ENCODE measurements at regions not wholly inside any gene's neighbourhood (a gene's known extent, or its start where the extent isn't known, plus 50 kb on each side); places are given as distances from the start of the nearest gene placed in this dataset.

DNA sequence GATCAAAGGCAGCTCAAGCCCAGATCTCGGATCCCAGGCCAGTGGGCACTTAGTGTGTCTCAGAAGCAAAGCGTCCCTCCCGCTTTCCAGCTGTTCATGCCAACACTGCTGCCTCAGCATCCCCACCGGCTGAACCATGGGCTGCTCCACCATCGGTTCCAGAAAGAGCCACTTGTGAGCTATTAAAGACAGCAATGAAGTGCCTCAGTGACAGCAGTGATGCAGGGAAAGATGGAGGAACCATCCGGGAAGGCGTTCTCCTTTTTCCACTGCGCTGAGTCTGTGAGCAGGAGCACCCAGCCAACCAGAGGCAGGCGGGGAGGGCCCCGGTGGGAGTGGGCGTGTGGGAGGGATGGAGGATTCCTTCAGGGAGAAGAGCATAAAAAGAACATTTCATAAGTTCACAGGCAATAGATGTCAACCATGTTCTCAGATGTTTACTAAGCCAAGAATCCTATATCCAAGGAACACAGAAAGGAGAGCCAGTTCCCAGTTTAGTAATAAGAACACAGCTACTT, 96.2 kb upstream of the MKI67 start:
- DNase-seq, result no peak

- no peak for DNase-seq
Measured at GRCh38 chr10:128230401-128230800, 104.2 kb upstream of the MKI67 start.

DNA sequence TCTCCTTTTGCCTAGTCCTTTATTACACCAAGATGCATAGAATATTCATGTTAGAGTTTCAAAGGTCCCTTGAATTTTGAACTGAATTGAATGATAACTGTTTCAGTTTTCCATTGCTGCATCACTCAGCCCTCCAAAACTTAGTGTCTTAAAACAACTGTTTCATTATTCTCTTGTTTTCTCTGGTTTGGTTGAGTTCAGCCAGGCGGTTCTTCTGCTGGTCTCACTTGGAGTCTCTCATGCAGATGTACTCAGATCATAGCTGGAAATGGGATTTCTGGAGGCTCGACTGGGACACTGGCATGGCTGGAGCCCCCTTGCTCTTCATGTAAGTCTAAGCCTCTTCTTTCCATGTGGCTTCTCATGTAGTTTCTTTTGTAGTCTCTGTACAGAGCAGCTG, 107.2 kb upstream of the MKI67 start:
- no peak for DNase-seq

DNA sequence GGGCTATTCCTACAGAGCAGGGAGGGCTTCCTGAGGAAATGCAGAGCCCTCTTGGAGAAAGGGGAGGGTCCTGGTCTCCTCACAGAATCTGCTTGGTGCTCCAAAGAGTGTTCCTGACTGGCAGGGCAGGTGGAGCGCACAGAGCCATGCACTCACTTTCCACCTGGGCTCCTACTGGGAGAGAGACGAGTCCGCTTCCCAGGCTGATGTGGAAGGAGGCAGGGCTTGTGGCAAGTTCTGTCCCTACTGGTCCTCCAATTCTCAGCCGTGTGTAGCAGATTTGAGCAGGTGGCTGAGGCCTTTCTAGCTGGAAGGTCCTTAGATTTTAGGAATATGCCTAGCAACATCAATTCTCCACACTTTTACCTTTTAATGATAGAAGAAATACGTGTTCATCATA, 111.5 kb upstream of the MKI67 start:
- DNase-seq, result no peak

GRCh38 chr10:128241023-128241422, 114.8 kb upstream of the MKI67 start:
- DNase-seq, result no peak

DNA sequence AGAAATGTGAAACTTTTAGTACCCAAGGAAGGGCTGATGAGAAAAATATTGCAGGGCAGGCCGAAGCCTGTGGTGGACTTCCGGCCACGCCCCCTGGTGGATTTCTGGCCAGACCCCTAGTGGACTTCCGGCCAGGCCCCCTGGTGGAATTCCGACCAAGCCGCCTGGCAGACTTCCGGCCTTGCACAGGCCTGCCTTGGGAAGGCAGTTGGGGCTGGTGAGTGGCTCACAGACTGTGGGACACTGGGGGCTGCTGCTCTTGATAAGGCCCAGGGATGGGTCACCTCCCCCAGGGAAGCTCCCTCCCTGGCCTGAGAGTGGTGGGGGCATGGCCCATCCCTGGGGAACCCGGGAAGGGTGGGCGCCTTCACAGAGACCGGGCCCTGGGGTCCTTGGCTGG, 116.4 kb upstream of the MKI67 start:
- no peak for DNase-seq

- no peak for DNase-seq
Measured at GRCh38 chr10:128245026-128245425, 118.8 kb upstream of the MKI67 start.

DNA sequence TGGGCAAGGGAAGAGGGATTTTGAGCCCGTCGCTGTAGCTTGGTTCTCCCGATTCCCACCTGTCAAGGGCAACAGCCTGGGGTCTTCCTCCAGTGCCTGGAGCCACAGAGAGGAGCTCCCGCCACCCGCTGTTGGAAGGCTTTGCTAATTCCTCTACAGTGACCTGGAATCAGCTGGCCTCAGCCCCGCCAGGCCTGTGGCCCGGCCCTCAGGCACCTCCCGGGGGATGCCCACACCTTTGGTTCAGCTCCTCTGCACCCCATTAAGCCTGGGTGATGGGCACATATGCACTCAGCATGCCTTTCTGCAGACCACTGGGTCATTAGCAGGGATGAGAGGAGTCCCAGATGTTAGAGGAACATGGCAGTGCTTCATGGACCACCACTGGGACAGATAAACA, 121.4 kb upstream of the MKI67 start:
- DNase-seq, result no peak

GRCh38 chr10:128254476-128254875, 128.3 kb upstream of the MKI67 start:
- DNase-seq, result no peak

- DNase-seq, result no peak
Measured at GRCh38 chr10:128257428-128257827, 131.2 kb upstream of the MKI67 start.

- DNase-seq, result no peak
Measured at GRCh38 chr10:128258421-128258976, 132.3 kb upstream of the MKI67 start.

DNA sequence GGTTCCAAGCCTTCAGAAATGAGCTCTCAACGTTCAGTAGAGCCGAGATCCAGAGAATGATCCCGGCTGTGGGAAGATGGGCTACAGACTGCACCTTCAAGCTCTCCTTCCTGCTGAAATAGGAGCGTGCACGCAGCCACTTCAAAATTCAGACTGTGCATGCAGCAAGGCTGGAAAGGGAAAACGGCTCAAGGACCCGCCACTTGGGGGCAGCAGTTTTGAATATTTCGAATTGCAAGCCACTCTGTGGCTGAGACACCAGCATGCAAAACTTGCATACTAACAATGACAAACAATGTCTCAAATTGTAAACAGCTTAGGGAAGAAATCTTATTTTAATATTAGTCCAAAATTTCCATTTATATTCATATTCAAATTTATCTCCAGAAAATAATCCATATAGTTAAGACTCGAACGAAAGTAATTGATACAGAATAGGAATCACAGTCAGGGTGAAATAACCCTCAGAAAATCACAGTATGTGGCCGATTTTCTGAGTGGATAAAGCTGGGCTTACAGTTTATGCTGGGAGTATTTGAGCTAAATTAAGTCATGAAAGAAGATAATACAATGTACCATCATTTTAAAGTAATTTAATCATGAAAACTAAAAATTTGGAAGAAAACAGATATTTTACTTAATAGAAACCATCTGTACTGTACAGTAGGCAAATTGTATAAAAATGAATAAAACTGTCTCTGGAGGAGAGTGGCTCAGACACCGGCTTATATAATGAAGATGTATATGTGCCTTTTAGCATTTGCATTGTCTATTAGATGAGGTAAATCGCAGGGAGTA, 137.9 kb upstream of the MKI67 start:
- no peak for DNase-seq

GRCh38 chr10:128265596-128265995, 139.4 kb upstream of the MKI67 start:
- DNase-seq, result no peak

- no peak for DNase-seq
Measured at GRCh38 chr10:128267581-128267980, 141.4 kb upstream of the MKI67 start.

- no peak for DNase-seq
Measured at GRCh38 chr10:128268015-128268722, 141.9 kb upstream of the MKI67 start.

GRCh38 chr10:128274938-128275337, 148.7 kb upstream of the MKI67 start:
- DNase-seq, result no peak

GRCh38 chr10:128275388-128276177, 149.4 kb upstream of the MKI67 start:
- DNase-seq, result no peak

- DNase-seq, result no peak
Measured at GRCh38 chr10:128277267-128277840, 151.1 kb upstream of the MKI67 start.

- DNase-seq, result no peak
Measured at GRCh38 chr10:128278362-128278761, 152.1 kb upstream of the MKI67 start.

DNA sequence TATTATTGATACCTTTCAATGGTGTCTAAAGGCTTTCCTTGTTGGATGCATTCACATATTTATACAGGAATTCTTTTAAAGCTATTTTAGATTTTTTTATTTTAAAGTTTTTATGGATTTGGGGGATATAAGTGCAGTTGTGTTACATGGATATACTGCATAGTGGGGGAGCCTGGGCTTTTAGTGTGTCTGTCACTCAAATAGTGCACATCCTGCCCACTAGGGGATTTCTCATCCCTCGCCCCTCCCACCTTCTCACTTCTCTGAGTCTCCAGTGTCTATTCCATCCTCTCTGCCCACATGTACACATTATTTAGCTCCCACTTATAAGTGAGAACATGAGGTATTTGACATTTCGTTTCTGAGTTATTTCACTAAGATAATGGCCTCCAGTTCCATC, 154.0 kb upstream of the MKI67 start:
- no peak for DNase-seq

GRCh38 chr10:128281343-128281742, 155.1 kb upstream of the MKI67 start:
- no peak for DNase-seq

DNA sequence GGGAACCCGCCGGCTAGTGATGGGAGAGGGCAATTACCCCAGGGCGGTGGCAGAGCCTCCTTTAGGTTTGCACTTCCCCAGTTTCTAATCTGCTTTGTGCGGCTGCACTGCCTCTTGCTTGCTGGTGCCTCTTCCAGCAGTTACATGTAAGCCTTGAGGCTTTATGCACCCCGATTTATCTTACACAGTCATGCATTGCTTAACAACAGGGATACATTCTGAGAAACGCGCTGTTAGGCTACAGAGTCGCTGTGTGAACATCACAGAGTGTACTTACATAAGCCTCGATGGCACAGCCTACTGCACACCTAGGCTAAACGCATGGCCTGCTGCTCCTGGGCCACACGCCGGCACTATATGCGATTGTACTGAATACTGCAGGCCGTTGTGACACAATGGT, 155.6 kb upstream of the MKI67 start:
- no peak for DNase-seq
